COLO668 (cell line): ENCODE measurements at regions not wholly inside any gene's neighbourhood (a gene's known extent, or its start where the extent isn't known, plus 50 kb on each side); places are given as distances from the start of the nearest gene placed in this dataset.
"Not testable (repeated sequence)": the region's sequence is repeated elsewhere in the genome, so short reads cannot be mapped to it uniquely, and the experiment has no call there.

Experiments used
- DNase-seq: peaks from one replicate; lab custom pipeline; 2025; ENCODE audit not compliant: unreplicated experiment; lab: John Stamatoyannopoulos, UW

DNA sequence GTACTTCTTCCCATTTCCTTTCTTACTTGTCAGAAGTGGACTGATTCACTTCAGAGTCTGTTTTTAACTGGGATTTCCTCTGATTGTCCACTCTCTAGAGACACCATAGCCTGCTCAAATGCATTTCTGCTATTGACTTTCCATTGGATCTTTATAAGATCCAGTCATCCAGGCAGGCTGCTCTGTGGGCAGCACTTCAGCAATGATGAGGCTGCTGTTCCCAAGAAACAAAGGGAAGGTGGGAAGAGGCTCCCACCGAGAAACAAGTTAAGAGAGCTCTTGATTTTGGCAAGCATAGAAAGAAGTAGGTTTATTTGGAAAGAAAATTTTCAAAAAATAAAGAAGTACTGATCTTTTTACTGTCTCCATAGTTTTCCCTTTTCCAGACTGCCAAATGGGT, 125.8 kb upstream of the STARD13 start:
- DNase-seq: no peak

DNA sequence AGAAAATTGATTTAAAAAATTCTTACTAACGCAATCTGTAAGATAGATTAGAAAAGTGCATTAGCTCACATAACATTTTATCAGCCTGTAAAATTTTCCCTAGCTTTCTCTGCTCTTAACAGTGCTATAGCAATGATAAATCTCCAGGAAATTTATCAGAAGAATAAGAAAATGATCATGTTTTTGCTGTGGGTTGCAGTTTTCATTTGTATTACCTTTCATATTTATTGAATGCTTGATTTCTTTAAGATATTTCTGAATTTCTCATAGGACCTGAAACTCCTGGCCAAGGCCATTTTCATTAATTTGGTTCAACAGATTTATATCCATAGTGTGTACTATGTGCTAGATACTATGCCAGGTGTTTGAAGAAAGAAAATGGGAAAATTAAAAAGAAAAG, 130.3 kb upstream of the STARD13 start:
- no peak for DNase-seq

- DNase-seq: peak; percentile 70
Observed at GRCh38 chr13:33418224-33418953, 132.8 kb upstream of the STARD13 start.

GRCh38 chr13:33420117-33420516, 134.6 kb upstream of the STARD13 start:
- DNase-seq: not testable (repeated sequence)

DNA sequence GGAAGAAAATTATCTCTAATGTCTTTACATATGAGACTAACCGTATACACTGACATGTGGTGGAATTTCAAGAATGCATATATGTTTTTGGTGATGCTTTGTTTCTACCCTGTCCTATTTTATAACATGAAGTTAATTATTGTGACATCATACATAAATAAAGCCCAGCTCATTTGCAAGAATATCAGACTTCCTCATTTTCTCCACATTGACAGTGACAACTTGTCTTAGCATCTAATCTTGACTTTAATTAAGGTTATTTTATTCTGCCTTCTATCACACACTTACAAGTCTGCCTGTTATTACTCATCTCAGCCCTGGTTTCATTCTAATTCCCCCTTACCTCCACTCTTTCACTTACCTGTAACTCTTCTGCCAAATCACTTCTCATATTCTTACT, 140.6 kb upstream of the STARD13 start:
- DNase-seq: no peak

GRCh38 chr13:33433316-33433715, 147.8 kb upstream of the STARD13 start:
- no peak for DNase-seq

- DNase-seq: no peak
Observed at GRCh38 chr13:33434676-33435075, 149.1 kb upstream of the STARD13 start.

DNA sequence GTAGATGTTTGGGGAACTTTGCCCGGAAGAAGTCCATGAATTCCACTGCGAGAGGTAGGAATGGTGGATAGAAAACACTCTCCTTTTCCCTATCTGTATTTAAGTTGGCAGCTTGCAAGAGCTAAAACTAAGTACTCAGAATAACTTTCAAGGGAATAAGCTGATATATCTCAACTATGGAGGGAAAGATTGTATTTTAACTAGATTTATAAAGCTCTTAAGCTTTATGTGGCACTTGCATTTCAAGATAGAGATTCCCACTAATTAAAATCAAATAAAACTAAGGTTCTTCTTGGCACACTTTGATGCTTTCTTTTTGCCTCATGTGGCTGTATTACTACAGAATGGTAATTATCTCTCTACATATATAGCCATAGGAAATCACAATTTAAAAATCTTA, 149.7 kb upstream of the STARD13 start:
- DNase-seq: no peak

DNA sequence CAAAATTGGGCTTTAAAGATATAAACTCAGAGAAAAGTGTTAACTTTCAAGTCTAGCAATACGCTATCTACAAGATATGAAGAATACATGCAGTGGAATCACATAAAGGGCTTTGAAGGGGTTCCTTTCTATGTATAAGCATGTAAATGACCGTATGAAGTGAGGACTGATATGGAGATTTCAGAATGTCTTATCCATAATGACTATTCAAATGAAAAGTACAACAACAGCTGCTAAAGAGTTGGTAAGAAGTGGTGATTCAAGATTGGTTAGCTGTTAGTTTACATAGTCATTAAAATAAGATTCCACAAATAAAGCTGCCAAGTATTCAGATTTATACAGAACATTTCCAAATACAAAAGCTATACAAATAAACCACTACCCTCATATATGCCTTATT, 153.4 kb upstream of the STARD13 start:
- DNase-seq: no peak

DNA sequence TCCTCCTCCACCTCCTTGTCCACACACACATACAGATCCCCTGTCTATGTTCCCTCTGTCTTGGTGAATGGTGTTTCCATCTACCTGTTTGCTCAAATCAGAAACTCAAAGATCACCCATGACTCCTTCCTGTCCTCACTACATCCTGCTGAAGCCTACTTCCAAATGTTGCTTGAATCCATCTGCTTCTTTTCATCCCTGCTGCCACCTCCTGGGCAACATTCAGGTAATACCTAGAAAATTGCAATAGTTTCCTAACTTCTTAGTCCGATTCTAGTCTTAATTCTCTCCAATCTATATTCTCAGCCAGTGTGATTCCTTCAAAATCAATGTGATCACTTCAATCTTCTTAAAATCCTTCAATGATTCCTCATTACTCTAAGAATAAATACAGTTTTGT, 155.5 kb upstream of the STARD13 start:
- DNase-seq: no peak

GRCh38 chr13:33445024-33445423, 159.5 kb upstream of the STARD13 start:
- DNase-seq: no peak

DNA sequence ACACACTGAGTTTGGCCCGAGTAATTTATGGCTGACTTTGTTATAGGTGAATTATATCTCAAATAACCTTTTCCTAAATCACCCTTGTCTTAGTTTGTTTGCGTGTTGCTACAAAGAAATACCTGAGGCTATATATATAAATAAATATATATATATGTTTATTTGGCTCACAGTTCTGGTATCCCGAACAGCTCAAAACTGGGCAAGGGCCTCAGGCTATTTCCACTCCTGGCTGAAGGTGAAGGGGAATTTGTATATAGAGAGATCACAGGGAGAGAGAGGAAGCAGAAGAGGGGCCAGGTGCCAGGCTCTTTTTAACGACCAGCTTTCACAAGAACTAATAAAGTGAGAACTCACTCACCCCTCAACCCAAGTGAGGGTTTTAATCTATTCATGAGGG, 159.9 kb upstream of the STARD13 start:
- peak; percentile 77 for DNase-seq

DNA sequence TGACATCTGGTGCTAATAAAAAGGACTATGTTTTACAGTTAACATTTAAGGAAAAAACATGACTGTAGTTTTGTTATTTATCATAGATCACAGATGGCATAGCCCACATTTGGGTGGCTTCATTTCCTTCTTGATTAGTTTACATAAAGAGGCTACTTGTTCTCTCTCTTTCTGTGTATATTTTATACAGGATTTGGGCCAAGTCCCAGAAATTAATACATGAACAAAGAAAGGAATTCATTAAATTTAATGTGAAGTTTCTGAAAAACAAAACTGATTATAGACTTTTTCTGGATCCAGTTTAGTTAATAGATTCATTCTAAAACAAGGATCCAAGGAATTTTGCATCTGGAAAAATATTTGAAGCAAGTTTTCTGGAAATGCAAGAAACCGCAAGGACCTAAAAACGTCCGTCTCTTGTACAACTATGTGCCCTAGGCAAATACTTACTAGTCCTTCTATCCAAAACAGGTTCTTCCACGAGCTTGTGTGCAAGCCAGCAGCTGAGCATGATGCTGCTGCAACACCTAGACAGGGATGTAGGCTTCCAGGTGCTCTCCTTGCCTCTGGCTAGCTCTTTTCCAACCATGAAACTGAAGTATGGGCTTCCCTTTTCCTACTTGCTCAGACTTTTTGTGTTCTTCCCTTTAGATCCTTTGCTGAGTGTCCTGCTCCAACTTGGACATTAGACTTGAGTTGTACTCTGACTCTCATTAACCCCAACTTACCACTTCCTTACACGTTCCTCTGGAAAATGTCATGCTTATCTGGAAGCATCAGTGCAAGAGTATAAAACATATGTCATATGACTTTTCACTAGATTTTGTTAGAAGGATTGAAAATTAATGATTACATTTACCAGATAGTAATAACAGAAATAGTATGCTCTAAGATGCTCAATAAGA, 161.5 kb upstream of the STARD13 start:
- no peak for DNase-seq

- DNase-seq: no peak
Observed at GRCh38 chr13:33448889-33449288, 163.3 kb upstream of the STARD13 start.

DNA sequence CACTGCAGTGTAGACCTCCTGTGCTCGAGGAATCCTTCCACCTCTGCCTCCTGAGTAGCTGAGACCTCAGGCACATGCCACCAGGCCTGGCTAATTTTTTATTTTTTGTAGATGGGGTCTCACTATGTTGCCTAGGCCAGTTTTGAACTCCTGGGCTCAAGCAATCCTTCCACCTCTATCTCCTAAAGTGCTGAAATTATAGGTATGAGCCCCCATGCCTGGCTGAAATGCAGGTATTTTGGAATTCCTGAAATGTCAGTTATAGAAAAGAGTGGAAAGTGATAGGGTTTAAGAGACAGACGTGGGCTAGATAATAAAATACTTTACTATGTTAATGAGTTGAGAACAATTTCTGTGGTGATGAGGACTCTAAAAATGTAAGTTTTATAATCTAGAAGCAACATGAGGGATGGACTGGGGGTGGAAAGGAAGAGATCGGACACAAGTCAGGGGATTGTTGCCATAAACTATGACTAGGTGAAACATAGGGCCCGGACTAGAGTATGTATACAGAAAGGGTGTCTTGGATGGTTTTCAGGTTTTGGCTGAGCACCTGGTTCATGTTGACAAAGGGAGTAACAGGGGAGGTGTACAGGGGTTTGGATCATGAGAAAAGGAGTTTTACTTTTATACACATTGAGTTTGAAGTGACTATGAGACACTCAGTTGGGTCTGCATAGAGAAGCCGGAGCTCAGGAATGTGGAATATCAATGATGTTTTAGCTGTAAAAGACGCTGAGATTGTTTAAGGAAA, 165.6 kb upstream of the STARD13 start:
- DNase-seq: no peak

- no peak for DNase-seq
Observed at GRCh38 chr13:33452873-33453517, 167.4 kb upstream of the STARD13 start.

DNA sequence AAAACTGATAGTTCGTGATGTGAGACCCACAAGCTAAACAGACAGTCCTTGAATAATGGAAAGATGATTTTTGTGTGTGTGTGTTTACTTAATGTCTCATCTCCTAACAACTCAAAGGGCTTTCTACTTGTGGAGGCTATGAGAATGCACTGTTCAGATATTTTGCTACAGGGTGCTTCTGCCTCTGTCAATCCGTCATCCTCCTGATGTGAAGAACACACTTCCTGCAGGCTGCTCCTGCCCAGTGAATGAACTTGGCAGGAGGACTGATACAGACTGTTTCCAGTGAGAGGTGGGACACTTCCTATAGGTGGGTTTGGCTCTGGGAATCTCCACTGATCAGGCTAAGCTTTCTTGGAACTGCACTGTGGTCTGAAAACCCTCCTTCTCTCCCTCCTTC, 168.4 kb upstream of the STARD13 start:
- DNase-seq: no peak

DNA sequence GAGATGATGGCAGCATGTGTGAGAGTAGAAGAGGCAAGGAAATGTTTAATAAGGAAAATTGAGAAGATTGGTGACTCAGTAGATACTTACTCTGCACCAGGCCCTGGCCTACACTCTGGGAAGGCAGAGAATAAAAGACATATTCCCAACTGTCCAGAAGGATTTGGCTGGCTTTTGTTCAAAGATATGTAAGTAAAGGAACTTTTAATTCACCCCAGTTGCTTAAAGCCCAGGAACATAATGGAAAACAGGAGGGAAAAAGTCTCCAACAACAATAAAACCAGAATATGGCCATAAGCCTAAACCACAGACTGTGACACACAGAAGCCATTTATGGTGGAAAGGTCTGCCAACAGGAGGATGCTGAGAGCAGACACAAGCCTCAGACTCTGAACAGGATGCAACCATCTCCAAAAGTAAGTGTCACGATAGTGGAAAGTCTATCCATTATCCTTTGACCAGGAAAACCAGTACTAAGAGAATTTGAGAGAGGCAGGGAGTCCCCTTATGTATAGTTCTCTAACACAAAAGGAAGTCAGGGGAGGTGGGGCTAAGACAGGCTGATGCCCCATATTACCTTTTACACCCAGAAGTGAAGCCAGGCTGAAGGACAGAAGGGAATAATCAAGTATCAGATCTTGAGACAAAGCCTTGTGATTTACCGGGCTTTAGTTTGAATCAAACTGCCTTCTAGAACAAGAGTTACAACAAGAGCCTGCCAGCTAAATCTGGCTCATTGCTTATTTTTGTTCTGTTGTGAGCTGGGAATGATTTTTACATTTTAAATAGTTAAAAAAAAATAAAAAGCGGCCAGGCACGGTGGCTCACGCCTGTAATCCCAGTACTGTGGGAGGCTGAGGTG, 169.5 kb upstream of the STARD13 start:
- DNase-seq: no peak

DNA sequence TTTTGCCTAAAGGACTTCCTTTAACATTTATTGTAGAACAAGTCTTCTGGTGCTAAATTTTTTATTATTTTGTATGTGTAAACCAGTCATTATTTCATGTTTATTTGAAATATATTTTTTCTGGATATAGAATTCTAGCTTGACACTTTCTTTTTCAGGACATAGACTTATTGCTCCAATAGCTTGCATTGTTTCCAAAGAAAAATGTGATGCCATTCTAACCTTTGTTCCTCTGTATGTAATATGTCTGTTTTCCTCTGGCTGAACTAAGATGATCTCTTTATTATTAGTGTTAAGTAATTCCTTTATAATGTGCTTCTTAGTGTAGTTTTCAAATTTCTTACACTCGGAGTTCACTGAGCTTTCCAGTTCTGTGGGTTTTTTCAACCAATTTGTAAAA, 174.1 kb upstream of the STARD13 start:
- DNase-seq: no peak

- DNase-seq: no peak
Observed at GRCh38 chr13:33462109-33462508, 176.6 kb upstream of the STARD13 start.
